Right cardiac atrium (tissue), 5 donors: ENCODE measurements at regions not wholly inside any gene's neighbourhood (a gene's known extent, or its start where the extent isn't known, plus 50 kb on each side); places are given as distances from the start of the nearest gene placed in this dataset.

ENCODE experiments used
- ATAC-seq, 2 donors: fragments of 200-7000 bp; cut with Tn5 transposase; one replicate each; pipeline versions ENCODE4 v1.8.0 to v1.9.1; 2020; ENCODE audit warnings: moderate library complexity in 2 of 2, mild to moderate bottlenecking in 1 of 2
- DNase-seq, 3 donors: peaks; one replicate each; pipeline ENCODE4 v3.0.0-alpha.2; 2020
- H3K27ac ChIP-seq: one replicate; pipeline ENCODE4 v1.5.1; 2013; ENCODE audit warnings: mild to moderate bottlenecking, low read length, control low read depth, moderate library complexity
- H3K27me3 ChIP-seq: one replicate; pipeline ENCODE4 v1.6.1; 2013; ENCODE audit not compliant: control insufficient read depth, insufficient read depth
- H3K4me1 ChIP-seq: one replicate; pipeline ENCODE4 v1.6.1; 2013; ENCODE audit warnings: low read length; ENCODE audit not compliant: control insufficient read depth, insufficient read depth
- H3K4me3 ChIP-seq: one replicate; pipeline ENCODE4 v1.5.1; 2013; ENCODE audit warnings: low read length, control low read depth
- H3K9me3 ChIP-seq: one replicate; pipeline ENCODE4 v1.6.1; 2013; ENCODE audit warnings: low read length; ENCODE audit not compliant: control insufficient read depth
- WGBS: extraction: QIAGEN DNeasy Blood & Tissue Kit; methylation state at CpG from one replicate; pipeline ENCODE4 v1.1.7; 2013; 5-methylcytosine and 5-hydroxymethylcytosine counted together
- intact Hi-C, 4 donors: fragments of 100-400 bp; cut with DNase I; formaldehyde crosslinking; loops; one replicate each; pipeline versions ENCODE4 v1.11.0 to v1.14.0; 2022 to 2023
- donor health status: healthy with polysubstance abuse.
- donor health status: DM: no; HTN: yes; CAD: no.
- donor health status: DM: no; HTN: no; CAD: no.
- donor health status: DM: no; HTN: yes; CAD: no; lungs with severe emphysema.
- donor health status: DM: yes; HTN: yes; CAD: no.

DNA sequence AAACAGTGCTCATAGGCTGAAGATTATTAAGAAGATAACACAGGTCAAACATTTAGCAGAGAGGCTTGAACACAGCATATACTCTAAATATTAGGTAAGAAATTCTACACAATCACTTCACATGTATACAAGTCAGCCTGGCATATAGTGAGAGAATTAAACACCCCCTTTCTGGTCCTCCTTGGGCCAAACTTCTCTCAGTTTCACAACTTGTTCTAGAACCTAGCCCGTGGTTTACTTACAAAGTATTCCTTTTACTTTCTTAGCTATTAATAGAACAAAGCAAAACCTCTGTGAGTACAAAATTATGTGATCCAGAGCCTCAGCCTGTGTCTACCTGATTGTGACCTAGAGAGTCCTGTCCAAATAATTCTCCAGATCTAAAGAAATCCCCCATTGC is 562.8 kb downstream of the TNS1 start:
- Histone ChIP-seq H3K4me1 (peaks cover 6% of the 10 kb centered on the region), H3K27me3 (no peaks in the 10 kb centered on the region), H3K27ac (no peak overlapping the region), H3K9me3 (no peaks in the 10 kb centered on the region), H3K4me3 (no peak overlapping the region)
- ATAC-seq (no peak), DNase-seq (no peak)
- intact Hi-C loops = loop anchor here in 1 of 4 donors (10.0 kb wide), 1 partner anchor 745 kb away; the partner anchor contains the start of gene IGFBP5
- WGBS = 49% methylated on average over 1 of the region's 1 CpG

- no peaks in the 10 kb centered on the region for H3K27me3 ChIP-seq
- H3K4me3 ChIP-seq = no peak overlapping the region
- 100% methylated on average over 1 of the region's 1 CpG for WGBS
- peaks cover 11% of the 10 kb centered on the region for H3K4me1 ChIP-seq
- ATAC-seq (no peak), DNase-seq (no peak)
- intact Hi-C loops = loop anchor here in 1 of 4 donors (10.0 kb wide), 1 partner anchor 744 kb away; the partner anchor contains the start of gene IGFBP5
- H3K27ac ChIP-seq = no peak overlapping the region
- no peaks in the 10 kb centered on the region for H3K9me3 ChIP-seq
These were observed 564.0 kb downstream of the TNS1 start for GRCh38 chr2:217438821-217439220.

GRCh38 chr2:217438136-217438535 is 564.7 kb downstream of the TNS1 start:
- intact Hi-C loops = loop anchor here in 1 of 4 donors (10.0 kb wide), 1 partner anchor 743 kb away; the partner anchor contains the start of gene IGFBP5
- Histone ChIP-seq H3K4me1 (peaks cover 11% of the 10 kb centered on the region), H3K27ac (no peak overlapping the region), H3K9me3 (no peaks in the 10 kb centered on the region), H3K27me3 (no peaks in the 10 kb centered on the region), H3K4me3 (no peak overlapping the region)
- WGBS = 94% methylated on average over 5 of the region's 5 CpGs
- no peak for DNase-seq
- ATAC-seq = no peak

GRCh38 chr2:217437290-217437870 is 565.4 kb downstream of the TNS1 start:
- peaks cover 11% of the 10 kb centered on the region for H3K4me1 ChIP-seq
- WGBS = 58% methylated on average over 6 of the region's 6 CpGs
- no peaks in the 10 kb centered on the region for H3K9me3 ChIP-seq
- H3K27ac ChIP-seq = no peak overlapping the region
- no peaks in the 10 kb centered on the region for H3K27me3 ChIP-seq
- intact Hi-C loops = loop anchor here in 1 of 4 donors (10.0 kb wide), 1 partner anchor 743 kb away; the partner anchor contains the start of gene IGFBP5
- ATAC-seq = peak in 1 of 2 donors; percentile 51
- no peak overlapping the region for H3K4me3 ChIP-seq
- peak; percentile 25 to 82 (median 81) for DNase-seq

DNA sequence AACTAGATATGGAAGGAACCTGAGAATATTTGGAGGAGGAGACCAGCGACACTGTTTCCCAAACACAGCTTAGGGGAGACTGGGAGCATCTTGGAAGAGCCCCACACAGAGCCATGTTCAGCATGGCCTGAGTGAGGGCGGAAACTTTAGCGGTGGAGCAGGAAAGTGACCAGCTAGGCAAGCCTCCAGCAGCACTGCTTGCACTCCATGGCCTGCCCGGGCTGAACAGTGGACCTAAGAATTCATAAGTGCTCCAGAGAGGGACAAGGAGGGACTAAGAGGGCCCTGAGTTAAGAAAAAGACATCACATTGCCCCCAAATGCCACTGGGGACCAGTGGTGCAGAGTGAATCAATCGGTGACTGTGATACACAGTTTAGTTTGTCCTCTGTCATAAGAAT is 566.4 kb downstream of the TNS1 start:
- intact Hi-C loops = loop anchor here in 1 of 4 donors (10.0 kb wide), 1 partner anchor 742 kb away; the partner anchor contains the start of gene IGFBP5
- Histone ChIP-seq H3K27me3 (no peaks in the 10 kb centered on the region), H3K27ac (no peak overlapping the region), H3K9me3 (no peaks in the 10 kb centered on the region), H3K4me1 (peaks cover 18% of the 10 kb centered on the region), H3K4me3 (no peak overlapping the region)
- DNase-seq (peak; percentile 26 to 83 (median 74)), ATAC-seq (peak; percentile 26 to 30)
- WGBS = 38% methylated on average over 5 of the region's 5 CpGs

- DNase-seq (peak; percentile 90 to 92 (median 92)), ATAC-seq (peak; percentile 99)
- intact Hi-C loops = loop anchor here in 2 of 4 donors (5.0 to 10.0 kb wide), 2 partner anchors 37 to 740 kb away; partner anchors contain the start of gene IGFBP5 (in 1 of the 2)
- Histone ChIP-seq H3K4me3 (no peak overlapping the region), H3K9me3 (no peaks in the 10 kb centered on the region), H3K27me3 (no peaks in the 10 kb centered on the region), H3K27ac (peak overlapping the region; percentile 72), H3K4me1 (peaks cover 19% of the 10 kb centered on the region)
- whole genome bisulfite sequencing = 25% methylated on average over 8 of the region's 8 CpGs
These were observed 568.4 kb downstream of the TNS1 start for GRCh38 chr2:217434180-217434975.

- peaks cover 19% of the 10 kb centered on the region for H3K4me1 ChIP-seq
- ATAC-seq (peak; percentile 25 to 44), DNase-seq (peak in 2 of 3 donors; percentile 52 to 56)
- H3K27ac ChIP-seq = peak overlapping the region; percentile 69
- WGBS = 44% methylated on average over 6 of the region's 6 CpGs
- intact Hi-C loops = loop anchor here in 2 of 4 donors (5.0 to 10.0 kb wide), 2 partner anchors 36 to 739 kb away; partner anchors contain the start of gene IGFBP5 (in 1 of the 2)
- no peaks in the 10 kb centered on the region for H3K9me3 ChIP-seq
- no peak overlapping the region for H3K4me3 ChIP-seq
- H3K27me3 ChIP-seq = no peaks in the 10 kb centered on the region
These were observed 569.3 kb downstream of the TNS1 start for GRCh38 chr2:217433522-217433921.

DNA sequence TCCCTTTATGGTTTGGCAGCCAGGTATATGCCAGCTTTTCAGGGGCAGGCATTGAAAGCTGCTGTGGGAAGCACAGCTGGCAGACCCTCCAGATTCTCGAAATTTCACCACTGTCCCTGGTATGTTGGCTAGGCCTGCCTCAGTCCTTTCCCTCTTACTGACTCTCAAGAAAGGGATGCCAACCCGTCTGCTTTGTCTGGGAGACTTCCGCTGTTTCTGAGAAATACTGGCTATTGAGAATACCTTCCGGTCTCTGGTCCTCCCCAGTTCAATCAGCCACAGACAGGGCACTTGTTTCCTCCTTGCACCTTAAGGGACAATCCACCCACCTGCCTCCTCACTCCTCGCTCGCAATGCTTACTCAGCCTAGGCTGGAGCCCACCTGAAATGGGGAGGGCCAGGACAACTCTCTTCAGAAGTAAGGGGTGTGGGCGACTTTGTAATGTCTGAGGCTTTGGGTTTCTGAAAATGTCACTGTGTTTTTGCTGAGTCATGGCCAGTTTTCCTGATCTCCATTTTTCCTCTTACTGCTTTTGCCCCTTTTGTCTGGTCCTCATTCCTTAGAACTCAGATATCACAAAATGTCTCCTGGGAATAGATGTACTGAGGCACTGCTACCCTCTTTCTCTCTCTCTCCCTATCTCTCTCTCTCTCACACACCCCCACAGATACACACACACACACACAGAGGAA is 571.1 kb downstream of the TNS1 start:
- Histone ChIP-seq H3K4me3 (no peak overlapping the region), H3K27ac (peak overlapping the region; percentile 92), H3K4me1 (peaks cover 17% of the 10 kb centered on the region), H3K9me3 (no peaks in the 10 kb centered on the region), H3K27me3 (no peaks in the 10 kb centered on the region)
- intact Hi-C loops = loop anchor here in 2 of 4 donors (5.0 to 10.0 kb wide), 2 partner anchors 34 to 737 kb away; partner anchors contain the start of gene IGFBP5 (in 1 of the 2)
- ATAC-seq (no peak), DNase-seq (no peak)
- 68% methylated on average over 7 of the region's 7 CpGs for WGBS

DNA sequence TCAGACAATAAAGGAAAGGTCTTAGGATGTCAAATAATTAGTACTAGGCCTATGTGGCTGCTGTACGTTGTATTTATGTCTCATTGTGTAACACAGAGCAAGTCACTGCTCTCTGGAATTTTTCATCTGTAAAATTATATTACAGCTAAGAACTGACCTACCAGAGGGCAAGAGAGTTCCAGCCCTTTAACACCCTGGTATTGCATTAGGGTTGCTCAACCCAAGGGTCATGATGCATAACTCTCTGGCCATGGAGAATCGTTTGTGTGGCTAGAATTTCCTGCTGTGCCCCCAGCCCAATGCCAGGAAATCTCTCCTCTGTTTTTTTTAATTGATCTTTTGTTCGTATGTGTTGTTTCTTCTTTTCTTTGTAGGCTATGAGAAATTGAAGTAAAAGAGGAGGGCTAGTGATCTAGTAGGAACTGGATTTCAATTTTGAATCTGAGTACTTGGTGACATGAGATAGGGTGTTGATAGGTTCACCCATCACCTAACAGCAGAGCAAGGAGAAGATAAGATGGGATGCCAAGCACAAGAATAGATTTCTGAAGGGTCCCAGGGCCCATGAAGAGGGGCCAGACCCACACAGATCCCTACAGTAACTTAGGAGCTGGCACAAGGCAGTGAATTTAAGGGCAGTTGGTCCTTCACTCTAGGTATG is 571.2 kb upstream of the TNP1 start:
- peaks cover 13% of the 10 kb centered on the region for H3K4me1 ChIP-seq
- intact Hi-C loops = loop anchor here in 2 of 4 donors (5.0 to 10.0 kb wide), 2 partner anchors 34 to 736 kb away; partner anchors contain the start of gene IGFBP5 (in 1 of the 2)

DNA sequence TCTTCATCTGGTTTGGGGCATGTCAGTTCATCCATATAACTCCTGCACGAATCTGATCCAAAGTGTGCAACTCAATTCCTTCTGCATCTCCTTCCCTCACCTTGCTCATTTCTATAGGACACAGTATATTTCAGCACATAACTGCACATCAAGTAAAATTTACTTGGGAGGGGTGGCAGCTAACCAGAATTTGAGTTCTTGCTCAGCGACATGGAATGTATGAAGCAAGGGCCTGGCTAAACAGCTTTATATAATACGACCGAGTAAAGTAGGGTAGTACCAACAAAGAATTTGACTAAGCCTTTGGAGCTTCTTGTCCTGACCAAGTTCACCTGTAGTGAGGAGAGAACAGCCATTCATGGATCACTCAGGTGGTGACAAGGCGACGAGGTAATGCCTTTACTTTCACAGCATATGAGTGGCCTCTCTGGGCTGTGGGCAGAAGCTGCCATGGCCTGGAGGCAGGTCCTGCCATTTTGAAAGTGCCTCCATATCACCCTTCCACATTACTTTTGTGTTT is 570.2 kb upstream of the TNP1 start:
- peaks cover 13% of the 10 kb centered on the region for H3K4me1 ChIP-seq

More for the DNA sequence above, 571.2 kb upstream of the TNP1 start:
- Histone ChIP-seq H3K27ac (peak overlapping the region; percentile 92), H3K4me3 (no peak overlapping the region), H3K27me3 (no peaks in the 10 kb centered on the region), H3K9me3 (no peaks in the 10 kb centered on the region)
- DNase-seq = no peak
- peak; percentile 8 to 31 for ATAC-seq
- 48% methylated on average over 3 of the region's 3 CpGs for WGBS

More for the DNA sequence above, 570.2 kb upstream of the TNP1 start:
- intact Hi-C loops = loop anchor here in 2 of 4 donors (5.0 to 10.0 kb wide), 2 partner anchors 33 to 735 kb away; partner anchors contain the start of gene IGFBP5 (in 1 of the 2)
- ATAC-seq (no peak), DNase-seq (no peak)
- Histone ChIP-seq H3K4me3 (no peak overlapping the region), H3K27me3 (no peaks in the 10 kb centered on the region), H3K27ac (no peak overlapping the region), H3K9me3 (no peaks in the 10 kb centered on the region)
- 92% methylated on average over 6 of the region's 6 CpGs for WGBS
